ENCODE measurements at regions not wholly inside any gene's neighbourhood (a gene's known extent, or its start where the extent isn't known, plus 50 kb on each side); places are given as distances from the start of the nearest gene placed in this dataset.
"Not testable (repeated sequence)": the region's sequence is repeated elsewhere in the genome, so short reads cannot be mapped to it uniquely, and the experiment has no call there.

DNA sequence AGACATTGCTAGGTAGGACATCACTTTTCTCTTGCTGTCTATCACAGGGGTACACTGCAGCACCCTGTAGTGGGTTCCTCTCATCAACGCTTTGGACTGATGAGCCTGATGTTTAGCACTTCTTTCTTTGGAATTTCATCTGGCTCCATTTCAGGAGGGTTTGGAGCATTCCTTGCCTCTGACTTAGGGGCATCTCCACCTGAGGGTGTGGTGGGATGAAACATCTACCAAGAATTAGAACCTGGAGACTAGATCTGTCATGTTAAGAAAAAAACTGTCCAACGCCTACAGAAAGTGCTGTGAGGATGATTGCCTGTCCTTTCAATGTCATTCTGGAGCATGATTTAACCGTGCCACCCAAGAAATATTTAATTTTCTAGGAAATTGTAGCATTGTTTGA, 648.4 kb downstream of the ETS1 start:
- no peak for DNase-seq
- no peak overlapping the region for H3K4me3 ChIP-seq
- TF ChIP-seq, protein P1, sequence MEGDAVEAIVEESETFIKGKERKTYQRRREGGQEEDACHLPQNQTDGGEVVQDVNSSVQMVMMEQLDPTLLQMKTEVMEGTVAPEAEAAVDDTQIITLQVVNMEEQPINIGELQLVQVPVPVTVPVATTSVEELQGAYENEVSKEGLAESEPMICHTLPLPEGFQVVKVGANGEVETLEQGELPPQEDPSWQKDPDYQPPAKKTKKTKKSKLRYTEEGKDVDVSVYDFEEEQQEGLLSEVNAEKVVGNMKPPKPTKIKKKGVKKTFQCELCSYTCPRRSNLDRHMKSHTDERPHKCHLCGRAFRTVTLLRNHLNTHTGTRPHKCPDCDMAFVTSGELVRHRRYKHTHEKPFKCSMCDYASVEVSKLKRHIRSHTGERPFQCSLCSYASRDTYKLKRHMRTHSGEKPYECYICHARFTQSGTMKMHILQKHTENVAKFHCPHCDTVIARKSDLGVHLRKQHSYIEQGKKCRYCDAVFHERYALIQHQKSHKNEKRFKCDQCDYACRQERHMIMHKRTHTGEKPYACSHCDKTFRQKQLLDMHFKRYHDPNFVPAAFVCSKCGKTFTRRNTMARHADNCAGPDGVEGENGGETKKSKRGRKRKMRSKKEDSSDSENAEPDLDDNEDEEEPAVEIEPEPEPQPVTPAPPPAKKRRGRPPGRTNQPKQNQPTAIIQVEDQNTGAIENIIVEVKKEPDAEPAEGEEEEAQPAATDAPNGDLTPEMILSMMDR (IDR thresholded peaks at IDR 0.05): no peak
- intact Hi-C loops (cut with DNase I): no loop called here
- no peaks in the 10 kb centered on the region for H3K9me3 ChIP-seq
- no peaks in the 10 kb centered on the region for H3K4me1 ChIP-seq
- no peak for ATAC-seq
- no peaks in the 10 kb centered on the region for H3K27me3 ChIP-seq
- no peaks in the 10 kb centered on the region for H3K36me3 ChIP-seq
- H3K27ac ChIP-seq: no peak overlapping the region

DNA sequence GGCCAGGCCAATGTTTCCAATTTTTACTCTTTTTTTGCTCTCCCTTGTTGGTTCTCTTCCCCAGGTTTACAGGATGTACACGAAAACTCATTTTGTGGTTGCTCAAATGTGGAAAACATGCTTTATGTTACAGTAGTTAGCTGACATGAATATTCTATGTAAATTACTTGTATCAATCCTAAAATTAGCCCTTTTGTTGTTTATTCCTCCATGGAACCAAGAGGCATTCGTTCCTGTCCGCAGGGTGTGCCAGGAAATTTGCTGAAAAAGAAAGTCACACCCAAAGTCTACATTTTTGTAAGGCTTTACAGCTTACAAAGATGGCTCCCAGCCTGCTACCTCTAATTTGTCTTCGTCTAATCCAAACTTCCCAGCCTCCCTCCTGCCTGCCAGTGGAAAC, 652.3 kb downstream of the ETS1 start:
- H3K36me3 ChIP-seq: no peaks in the 10 kb centered on the region
- DNase-seq: no peak
- no peaks in the 10 kb centered on the region for H3K27me3 ChIP-seq
- no peaks in the 10 kb centered on the region for H3K9me3 ChIP-seq
- H3K27ac ChIP-seq: no peak overlapping the region
- no peak overlapping the region for H3K4me3 ChIP-seq
- TF ChIP-seq, protein P1 (IDR thresholded peaks at IDR 0.05): no peak
- H3K4me1 ChIP-seq: no peaks in the 10 kb centered on the region
- no peak for ATAC-seq
- intact Hi-C loops (cut with DNase I): no loop called here

DNA sequence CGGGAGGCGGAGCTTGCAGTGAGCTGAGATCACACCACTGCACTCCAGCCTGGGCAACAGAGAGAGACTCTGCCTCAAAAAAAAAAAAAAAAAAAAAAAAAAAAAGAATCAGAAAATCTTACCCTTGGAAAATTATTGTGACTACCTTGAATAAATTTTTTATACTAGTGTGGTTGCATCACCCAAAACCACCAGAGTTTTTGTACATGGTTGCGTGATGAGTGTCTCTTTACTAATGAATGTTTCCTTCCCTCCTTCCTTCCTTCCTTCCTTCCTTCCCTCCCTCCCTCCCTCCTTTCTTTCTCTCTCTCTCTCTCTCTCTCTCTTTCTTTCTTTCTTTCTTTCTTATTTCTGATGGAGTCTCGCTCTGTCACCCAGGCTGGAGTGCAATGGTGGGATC, 653.4 kb downstream of the ETS1 start:
- H3K27ac ChIP-seq; DNase-seq; H3K9me3 ChIP-seq; H3K4me1 ChIP-seq; H3K4me3 ChIP-seq; intact Hi-C loops (cut with DNase I); ATAC-seq; H3K27me3 ChIP-seq; H3K36me3 ChIP-seq: not testable (repeated sequence)

DNA sequence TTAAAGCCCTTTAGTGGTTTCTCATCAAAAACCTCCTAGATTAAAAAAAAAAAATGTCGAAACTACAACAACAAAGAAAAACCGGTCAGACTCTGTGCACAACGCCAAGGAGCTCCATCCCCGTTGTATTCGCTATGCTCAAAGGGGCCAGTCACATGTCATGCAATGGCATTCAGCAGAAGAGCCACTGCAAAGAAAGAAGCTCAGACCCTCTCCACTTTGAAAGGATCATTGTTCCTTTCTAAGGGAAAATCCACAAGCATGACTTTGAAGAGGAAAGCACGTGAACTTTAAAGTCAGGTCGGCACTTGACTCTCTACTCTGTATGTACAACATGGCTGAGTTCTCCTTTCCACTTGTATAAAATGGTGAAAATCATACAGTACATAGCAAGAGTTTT, 655.6 kb downstream of the ETS1 start:
- intact Hi-C loops (cut with DNase I): no loop called here
- no peaks in the 10 kb centered on the region for H3K36me3 ChIP-seq
- TF ChIP-seq, protein P1 (IDR thresholded peaks at IDR 0.05): no peak
- ATAC-seq: no peak
- DNase-seq: peak in 1 of 4 donors; percentile 25
- H3K27me3 ChIP-seq: no peaks in the 10 kb centered on the region
- H3K4me3 ChIP-seq: no peak overlapping the region
- H3K4me1 ChIP-seq: no peaks in the 10 kb centered on the region
- no peak overlapping the region for H3K27ac ChIP-seq
- no peaks in the 10 kb centered on the region for H3K9me3 ChIP-seq

DNA sequence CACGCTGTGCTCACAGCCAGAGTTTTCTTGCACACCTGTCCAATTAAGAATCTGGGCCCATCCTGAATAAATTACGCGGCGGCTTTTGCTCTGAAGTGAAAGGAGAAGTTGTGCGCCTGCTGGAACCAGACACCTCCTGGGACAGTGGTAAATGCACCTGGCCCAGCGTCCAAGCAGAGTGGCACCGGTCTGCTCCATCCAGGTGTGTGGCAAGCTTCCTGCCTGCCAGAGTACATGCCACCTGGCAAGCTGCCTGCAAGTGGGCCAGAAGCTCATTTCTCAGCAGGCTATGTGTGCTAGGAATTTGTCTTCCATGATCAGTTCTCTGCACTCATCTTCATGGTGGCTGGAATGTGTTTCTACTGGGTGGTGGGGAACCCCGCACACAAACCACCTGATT, 660.6 kb downstream of the ETS1 start:
- DNase-seq: no peak
- no peak for ATAC-seq
- H3K4me3 ChIP-seq: no peak overlapping the region

DNA sequence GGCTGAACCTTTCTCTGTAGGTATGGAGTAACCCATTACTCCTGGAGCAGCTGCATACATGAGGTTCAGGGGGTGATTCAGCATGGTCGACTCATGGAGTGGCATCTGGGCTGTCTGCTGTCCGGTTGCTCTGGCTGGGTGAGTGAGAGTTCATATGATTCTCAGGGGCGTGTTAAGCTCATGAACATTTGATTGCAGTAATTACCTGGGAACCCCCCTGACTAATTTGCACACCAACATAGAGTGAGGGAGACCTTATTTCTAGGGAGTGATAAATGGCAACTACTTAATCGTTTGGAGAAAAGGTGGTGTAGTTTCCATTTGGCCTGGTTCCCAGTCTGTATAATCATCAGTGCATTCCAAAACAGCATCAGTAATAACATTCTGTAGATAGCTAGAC, 661.9 kb downstream of the ETS1 start:
- Histone ChIP-seq H3K9me3 (no peaks in the 10 kb centered on the region), H3K27me3 (no peaks in the 10 kb centered on the region), H3K36me3 (no peaks in the 10 kb centered on the region), H3K4me1 (no peaks in the 10 kb centered on the region), H3K27ac (no peak overlapping the region), H3K4me3 (no peak overlapping the region)
- TF ChIP-seq, protein P1 (IDR thresholded peaks at IDR 0.05): no peak
- DNase-seq (no peak), ATAC-seq (no peak)
- intact Hi-C loops (cut with DNase I): no loop called here

More for the DNA sequence above, 660.6 kb downstream of the ETS1 start:
- intact Hi-C loops (cut with DNase I): no loop called here
- TF ChIP-seq, protein P1 (IDR thresholded peaks at IDR 0.05): no peak
- Histone ChIP-seq H3K9me3 (no peaks in the 10 kb centered on the region), H3K27me3 (no peaks in the 10 kb centered on the region), H3K27ac (no peak overlapping the region), H3K36me3 (no peaks in the 10 kb centered on the region), H3K4me1 (no peaks in the 10 kb centered on the region)
